GM21723 (cell line): ENCODE measurements at regions not wholly inside any gene's neighbourhood (a gene's known extent, or its start where the extent isn't known, plus 50 kb on each side); places are given as distances from the start of the nearest gene placed in this dataset.

Experiments
- ATAC-seq: cut with Tn5 transposase; IDR thresholded peaks from one replicate; pipeline ENCODE4 v1.9.1; 2021; ENCODE audit warnings: mild to moderate bottlenecking, moderate library complexity; ENCODE audit not compliant: unreplicated experiment

- ATAC-seq = no peak
Measured at GRCh38 chr1:170863621-170864020, 71.7 kb upstream of the MROH9 start.

- no peak for ATAC-seq
Measured at GRCh38 chr1:170864238-170864637, 71.1 kb upstream of the MROH9 start.

- ATAC-seq = no peak
Measured at GRCh38 chr1:170864876-170865538, 70.3 kb upstream of the MROH9 start.

- ATAC-seq = no peak
Measured at GRCh38 chr1:170866646-170867045, 68.7 kb upstream of the MROH9 start.

GRCh38 chr1:170871868-170872267 is 63.5 kb upstream of the MROH9 start:
- no peak for ATAC-seq

GRCh38 chr1:170872663-170873062 is 62.7 kb upstream of the MROH9 start:
- ATAC-seq = peak; percentile 94

- ATAC-seq = no peak
Measured at GRCh38 chr1:170874671-170875070, 60.7 kb upstream of the MROH9 start.

GRCh38 chr1:170881268-170882265 is 53.8 kb upstream of the MROH9 start:
- ATAC-seq = no peak
